ENCODE measurements at regions not wholly inside any gene's neighbourhood (a gene's known extent, or its start where the extent isn't known, plus 50 kb on each side); places are given as distances from the start of the nearest gene placed in this dataset.
"Not testable (repeated sequence)": the region's sequence is repeated elsewhere in the genome, so short reads cannot be mapped to it uniquely, and the experiment has no call there.

DNA sequence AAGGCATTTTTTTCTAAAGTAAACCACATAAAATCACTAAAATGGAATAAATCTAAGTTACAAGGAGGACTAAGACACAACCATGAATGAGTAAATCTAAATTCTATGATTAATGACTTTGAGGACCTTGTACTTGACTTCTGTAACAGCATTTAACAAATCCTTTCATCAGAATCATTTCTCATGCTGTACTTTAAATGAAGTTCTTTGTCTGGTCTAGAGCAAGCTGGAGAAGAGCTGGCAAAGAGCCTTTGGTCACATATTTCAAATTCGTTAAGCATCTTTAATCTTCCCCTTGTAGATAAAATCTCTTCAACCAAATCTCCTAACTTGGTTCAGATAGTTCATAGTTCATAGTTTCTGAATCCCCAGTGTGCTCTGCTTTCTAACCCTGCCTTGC, 405.4 kb downstream of the PTPRC start:
- no peak for DNase-seq (ENCODE audit: low read depth in 2 of 2)

DNA sequence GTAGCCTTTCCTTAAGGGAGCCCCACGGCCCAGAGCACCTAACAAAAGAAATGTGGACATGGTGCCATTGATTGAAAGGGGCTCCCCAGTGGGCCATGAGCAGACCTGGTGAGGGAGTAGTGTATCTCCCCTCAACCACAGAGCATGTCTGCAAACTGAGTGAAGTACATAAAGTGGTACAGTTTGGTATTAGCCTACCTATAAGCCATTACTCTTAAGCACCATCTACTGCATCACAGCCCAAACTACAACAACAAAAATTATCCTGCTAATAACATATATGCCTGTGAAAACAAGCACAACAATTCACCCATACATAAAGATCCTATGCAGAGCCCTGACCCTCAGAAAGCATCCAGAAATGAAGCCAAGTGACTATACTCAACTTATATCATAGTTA, 407.8 kb downstream of the PTPRC start:
- no peak for DNase-seq (ENCODE audit: low read depth in 2 of 2)

DNA sequence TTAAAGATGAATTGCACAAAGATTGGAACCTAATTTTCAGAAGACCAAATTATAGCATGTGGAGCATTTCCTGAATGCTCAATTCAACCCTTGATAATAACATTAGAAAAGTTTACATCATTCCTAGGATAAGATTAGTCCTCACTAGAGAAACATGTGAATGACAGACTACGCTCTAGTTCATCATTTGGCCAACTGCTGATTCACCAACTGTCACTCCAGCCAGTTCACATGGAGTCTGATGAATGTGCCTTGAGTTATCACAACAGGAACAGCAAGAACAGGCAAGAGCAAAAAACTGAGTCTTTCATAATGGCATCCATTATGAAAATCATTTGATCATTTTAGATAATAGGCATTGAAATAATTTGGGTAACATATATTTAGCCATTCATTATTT, 415.9 kb downstream of the PTPRC start:
- DNase-seq (ENCODE audit: low read depth in 2 of 2) = no peak

DNA sequence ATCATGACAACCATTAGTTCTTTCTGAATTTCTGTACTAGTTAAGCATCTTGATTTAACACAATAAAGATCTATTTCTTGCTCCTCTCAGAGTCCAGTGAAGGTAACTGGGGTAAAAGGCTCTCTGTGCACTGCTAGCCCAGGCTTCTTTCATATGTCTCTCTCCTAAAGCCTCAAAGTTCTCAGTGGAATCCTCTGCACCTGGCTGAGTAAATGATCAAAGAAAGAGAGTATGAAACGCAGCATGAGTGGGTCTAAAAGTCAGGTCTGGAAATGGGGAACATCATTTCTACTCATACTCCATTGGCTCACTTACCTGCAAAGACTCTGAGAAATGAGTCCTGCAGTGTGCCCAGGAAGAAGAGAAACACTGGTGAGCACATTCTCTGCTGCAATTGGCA, 418.5 kb downstream of the PTPRC start:
- no peak for DNase-seq (ENCODE audit: low read depth in 2 of 2)

DNA sequence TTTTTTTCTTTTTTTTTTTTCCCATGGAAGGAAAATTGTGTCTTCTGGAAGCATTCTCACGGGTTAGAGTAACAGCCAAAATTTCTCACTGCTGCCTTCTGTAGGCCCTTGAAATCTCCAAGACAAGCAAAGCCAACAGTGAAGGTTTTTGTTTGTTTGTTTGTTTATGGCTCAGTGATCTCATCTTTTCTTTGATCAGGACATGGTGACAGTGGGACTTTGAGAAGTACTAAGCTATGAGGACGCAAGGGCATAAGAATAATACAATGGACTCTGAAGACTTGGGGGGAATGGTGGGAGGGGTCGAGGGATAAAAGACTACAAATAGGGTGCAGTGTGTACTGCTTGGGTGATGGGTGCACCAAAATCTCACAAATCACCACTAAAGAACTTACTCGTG, 419.4 kb downstream of the PTPRC start:
- DNase-seq (ENCODE audit: low read depth in 2 of 2) = no peak

DNA sequence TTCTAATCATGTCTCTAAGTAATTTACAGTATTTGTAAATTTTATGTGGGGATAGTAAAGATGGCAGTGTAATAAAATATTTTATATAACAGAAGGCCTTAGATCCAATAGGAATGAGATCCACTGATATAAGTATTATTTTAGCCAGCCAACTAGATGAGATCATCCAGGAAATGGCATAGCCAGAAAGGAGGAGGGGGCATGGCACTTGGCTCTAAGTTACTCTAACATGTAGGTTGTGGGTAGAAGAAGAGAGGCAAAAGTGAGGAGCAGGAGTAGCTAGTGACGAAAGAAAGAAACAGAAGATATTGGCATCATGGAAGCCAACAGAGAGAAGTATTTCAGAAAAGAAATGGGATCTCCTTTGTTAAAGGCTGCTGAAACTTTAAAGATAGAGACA, 426.1 kb downstream of the PTPRC start:
- no peak for DNase-seq (ENCODE audit: low read depth in 2 of 2)

DNA sequence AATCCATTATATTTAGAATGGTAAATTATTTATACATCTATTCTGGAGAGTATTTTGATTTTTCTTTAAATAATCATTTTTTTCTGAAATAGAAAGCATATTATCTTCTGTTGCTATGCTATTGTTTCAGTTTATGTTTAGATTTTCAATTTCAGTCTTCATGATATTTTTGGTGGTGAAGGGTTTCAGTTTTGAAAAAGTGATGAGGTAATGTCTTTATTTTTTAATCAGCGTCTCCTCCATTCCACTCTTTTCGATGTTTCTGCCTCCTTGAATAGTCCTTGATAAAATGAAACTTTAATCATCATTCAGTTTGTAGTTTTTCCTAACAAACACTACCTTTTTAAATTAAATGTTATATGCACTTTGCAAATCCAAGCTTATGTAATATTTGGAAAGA, 428.6 kb downstream of the PTPRC start:
- DNase-seq (ENCODE audit: low read depth in 2 of 2) = no peak

DNA sequence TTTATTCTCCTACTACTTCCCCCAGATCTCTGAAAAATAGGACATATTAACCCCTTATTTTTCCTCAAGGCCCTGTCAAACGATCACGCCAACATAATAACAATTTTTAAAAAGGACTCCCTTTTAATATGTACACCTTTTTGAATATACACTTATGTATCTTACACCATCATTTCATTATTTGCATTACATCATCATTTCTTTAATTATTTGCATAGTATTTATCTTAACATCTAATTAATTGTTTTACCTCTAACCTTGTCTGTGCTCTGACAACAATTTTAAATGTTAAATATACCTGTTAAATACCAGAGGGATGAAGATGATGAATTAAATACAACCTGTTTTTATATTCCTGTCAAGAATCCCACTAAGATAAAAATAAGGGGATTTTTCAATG, 432.2 kb downstream of the PTPRC start:
- DNase-seq (ENCODE audit: low read depth in 2 of 2) = no peak

DNA sequence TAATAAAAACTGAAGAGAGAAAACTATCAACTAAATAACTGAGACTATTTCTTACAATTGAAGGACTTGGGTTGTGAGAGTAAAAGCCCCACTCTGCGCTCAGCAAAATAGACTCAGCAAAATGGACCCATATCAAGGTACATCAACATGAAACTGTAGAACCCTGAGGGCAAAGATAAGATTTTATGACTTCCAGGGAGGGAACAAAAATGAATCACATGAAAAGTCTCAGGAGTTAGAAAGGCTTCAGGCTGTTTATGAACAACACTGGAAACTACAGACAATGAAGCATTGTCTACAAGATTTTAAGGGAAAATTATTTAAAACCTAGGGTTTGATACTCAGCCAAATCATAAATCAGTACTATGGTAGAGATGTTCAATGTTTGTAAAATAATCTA, 434.3 kb downstream of the PTPRC start:
- no peak for DNase-seq (ENCODE audit: low read depth in 2 of 2)

DNA sequence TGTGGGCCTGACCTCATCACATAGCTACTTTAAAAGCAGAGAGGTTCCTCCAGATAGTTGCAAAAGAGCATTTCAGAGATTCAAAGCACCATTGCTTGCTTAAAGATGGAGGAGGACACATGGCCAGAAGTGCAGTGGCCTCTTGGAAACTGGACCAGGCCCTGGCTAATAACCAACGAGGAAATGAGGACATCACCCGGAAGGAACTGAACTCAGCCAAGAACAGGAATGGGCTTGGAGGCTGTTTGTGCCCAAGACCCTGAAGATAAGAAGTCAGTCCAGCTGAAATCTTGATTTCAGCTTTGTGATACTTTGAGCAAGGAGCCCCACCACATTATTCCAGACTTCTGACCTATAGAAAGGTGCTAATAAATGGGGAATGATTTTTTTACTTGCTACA, 437.0 kb downstream of the PTPRC start:
- no peak for DNase-seq (ENCODE audit: low read depth in 2 of 2)

DNA sequence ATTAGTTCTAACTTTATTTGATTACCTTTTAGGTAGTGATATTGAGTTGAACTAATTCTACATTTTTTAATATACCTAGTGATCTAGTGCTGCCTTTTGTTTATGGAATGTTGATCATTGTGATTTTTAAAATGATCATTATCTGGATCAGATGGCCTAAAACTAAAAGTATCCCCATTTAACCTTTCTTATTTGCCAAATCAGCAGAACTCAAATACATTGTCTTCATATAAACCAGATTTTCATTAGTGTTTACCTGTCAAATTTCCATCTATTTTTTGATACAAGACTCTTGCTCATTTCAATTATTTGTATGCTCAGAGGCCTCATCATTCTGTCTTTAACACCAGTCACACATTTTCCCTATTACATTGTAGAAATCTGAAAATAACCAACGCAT, 441.2 kb downstream of the PTPRC start:
- DNase-seq (ENCODE audit: low read depth in 2 of 2) = no peak

DNA sequence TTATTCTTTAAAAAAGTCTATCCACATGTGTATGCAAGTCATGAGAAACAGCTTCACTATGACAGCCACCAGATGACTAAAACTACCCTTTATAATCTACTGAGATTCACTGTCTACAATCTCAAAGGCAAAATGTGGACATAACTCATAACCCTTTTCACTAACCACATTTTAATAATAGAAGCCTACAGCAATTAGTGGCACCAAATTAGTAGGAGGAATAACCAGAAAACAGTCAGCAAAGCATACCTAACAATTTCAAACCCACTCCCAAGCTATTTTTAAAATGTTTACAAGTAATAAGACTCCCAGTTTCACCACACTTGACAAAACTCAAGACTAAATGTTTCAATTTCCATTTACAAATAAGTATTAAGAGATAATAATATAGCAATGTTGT, 442.9 kb downstream of the PTPRC start:
- no peak for DNase-seq (ENCODE audit: low read depth in 2 of 2)

DNA sequence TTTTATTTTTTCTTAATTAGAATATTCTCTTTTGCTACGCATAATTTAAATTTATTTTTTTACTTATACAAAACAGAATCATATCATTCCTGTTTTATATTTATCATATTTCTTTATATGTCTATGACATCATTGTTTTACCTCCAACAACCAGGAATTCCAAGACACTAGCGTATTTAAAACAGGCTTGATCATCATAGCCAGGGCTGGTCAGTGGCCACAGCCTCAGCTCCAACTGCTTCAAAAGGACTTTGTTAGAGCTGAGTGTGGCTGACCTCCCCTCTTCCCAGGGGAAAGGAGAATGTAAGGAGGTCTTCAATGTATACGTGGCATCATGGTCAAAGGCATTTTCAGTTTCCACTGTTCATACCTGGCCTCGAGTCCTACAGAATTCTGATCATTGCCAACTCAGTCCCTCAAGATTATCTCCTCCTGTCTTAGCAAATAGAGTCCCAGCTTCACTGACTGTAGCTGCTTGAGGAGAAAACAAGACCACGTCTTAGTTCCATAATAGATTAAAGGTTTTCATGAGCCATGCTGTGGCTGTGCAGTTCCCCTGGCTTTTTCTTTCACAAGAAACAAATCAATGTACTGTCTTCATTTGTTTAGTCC, 444.0 kb downstream of the PTPRC start:
- DNase-seq (ENCODE audit: low read depth in 2 of 2) = no peak

DNA sequence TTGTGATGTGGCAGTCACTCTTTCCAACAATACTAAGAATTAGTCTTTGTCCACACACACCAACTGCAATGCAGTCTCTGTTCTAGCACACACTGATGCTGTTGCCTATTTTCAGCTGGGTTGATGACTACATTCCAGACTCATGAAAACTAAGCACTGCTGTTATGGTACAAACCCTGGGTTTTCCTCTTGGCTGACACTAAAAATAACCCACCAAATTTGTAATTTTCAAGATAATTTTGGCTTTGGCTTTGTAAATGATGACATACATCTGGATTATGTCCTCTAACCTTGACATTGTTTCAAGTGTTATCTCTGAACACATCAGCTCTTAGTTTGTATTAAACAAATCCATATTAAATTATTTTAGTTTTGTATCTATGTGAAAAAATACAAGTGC, 444.8 kb downstream of the PTPRC start:
- no peak for DNase-seq (ENCODE audit: low read depth in 2 of 2)

DNA sequence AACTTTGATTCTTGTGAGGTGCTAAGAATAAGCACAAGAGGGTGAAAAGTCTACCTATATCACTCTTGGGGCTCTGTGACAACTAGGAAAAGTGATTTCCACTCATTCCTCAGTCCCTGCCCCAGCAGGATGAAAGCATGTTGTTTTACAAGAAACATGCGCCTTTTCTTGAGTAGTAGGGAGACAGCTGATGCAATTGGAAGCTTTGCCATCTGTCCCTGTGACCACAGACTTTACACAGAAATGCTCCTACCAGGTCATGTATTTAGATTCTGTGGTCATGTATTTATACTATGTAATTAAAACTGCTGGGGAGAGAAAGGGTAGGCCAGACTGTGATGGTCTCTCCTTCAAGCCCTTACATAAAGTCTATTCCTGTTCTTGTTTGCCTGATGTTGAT, 445.5 kb downstream of the PTPRC start:
- DNase-seq (ENCODE audit: low read depth in 2 of 2) = no peak

DNA sequence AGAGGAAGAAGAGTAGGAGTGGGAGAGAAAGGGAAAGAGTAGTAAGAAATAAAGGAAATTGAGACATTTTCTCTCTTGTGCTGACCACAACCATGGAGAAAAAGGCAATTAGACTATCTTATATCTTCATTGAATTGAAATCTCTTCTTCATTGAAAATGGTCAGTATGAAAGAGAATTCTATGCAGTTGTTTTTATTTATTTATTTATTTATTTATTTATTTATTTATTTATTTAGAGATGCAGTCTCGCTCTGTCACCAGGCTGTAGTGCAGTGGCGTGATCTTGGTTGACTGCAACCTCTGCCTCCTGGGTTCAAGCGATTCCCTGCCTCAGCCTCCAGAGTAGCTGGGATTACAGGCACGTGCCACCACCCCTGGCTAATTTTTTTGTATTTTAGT, 447.1 kb downstream of the PTPRC start:
- no peak for DNase-seq (ENCODE audit: low read depth in 2 of 2)

DNA sequence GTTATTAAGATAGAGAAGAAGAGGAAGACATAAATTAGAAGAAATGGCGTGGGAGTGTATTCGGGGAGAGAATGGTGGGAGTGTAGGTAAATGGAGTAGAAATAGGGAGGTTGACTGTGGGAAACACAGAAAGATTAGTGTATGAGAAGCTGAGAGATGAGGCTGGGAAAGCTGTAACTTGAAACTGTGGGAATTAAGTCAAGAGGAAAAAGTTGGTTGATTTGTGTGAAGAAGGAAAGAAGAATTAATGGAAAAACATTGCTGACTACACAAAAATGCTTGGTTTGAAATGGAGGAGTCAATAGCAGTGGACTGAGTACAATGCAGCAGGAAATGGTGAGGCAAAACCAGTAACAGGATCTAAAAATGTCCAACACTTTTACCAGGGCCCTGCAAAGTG, 448.3 kb downstream of the PTPRC start:
- DNase-seq (ENCODE audit: low read depth in 2 of 2) = no peak

DNA sequence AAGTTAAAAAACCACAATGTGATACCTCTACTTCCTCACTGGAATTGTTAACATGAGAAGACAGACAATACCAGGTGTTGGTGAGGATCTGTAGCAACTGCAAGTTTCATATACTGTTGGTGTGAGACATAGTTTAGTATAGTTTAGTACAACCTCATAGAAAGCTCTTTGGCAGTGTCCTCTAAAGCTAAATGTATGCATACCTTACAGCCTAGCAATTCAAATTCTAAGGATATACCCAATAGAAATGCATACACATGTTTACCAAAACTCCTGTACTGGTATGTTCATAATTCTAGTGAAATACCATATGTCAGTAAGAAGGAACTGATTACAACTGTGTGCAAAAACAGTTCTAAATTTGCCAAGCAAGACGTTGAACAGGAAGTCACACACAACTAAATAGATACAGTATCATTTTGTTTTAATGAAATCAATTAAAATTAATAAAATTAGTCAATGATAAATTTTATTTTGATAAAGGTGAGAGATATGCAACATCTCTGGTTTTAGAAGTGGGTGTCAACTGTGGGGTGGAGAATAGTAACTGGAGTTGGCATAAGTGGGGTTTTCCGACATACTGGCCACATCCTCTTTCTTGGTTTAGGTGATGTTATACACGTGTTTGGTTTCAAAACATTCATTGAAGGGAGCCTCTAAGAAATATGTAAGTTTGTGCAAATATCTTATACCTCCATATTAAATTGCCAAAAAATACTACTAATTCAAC, 450.7 kb downstream of the PTPRC start:
- no peak for DNase-seq (ENCODE audit: low read depth in 2 of 2)

DNA sequence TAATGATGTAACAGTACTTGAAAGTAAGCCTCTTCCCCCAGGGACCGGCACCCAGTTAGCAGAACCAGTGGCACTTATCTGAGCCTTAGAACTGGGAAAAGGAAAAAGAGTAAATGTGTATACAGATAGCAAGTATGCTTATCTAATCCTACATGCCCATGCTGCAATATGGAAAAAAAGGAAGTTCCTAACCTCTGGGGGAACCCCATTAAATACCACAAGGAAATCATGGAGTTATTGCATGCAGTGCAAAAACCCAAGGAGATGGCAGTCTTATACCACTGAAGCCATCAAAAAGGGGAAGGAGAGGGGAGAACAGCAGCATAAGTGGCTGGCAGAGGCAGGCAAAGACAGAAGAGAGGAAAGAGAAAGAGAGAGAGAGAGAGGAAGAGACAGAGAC, 456.8 kb downstream of the PTPRC start:
- DNase-seq (ENCODE audit: low read depth in 2 of 2) = not testable (repeated sequence)

DNA sequence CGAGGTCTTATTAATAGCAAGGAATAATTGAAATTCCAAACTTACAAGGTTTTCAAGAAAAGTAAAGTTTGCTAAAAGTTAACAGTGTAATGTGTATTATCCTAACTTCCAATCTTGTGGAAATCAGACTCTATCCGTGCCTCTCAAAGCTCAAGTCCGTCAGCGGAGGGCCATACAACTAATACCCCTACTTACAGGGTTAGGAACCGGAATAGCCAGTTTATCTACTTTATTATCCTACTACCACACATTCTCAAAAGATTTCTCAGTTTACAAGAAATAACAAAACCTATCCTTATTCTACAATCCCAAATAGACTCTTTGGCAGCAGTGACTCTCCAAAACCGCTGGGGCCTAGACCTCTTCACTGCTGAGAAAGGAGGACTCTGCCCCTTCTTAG, 457.8 kb downstream of the PTPRC start:
- DNase-seq (ENCODE audit: low read depth in 2 of 2) = no peak

DNA sequence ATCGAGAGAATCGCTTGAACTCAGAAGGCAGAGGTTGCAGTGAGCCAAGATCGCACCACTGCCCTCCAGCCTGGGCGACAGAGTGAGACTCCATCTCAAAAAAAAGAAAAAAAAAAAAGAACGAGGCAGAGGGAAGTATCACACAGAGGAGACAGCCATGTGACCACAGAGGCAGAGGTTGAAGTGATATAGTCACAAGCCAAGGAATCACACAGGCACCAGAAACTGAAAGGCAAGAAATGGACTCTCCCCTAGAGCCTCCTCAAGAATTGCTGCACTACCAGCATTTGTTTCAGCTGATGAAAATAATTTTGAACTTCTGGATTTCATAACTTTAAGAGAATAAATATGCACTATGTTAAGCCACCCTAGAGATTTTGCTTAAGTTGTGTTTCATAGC, 459.6 kb downstream of the PTPRC start:
- DNase-seq (ENCODE audit: low read depth in 2 of 2) = no peak

DNA sequence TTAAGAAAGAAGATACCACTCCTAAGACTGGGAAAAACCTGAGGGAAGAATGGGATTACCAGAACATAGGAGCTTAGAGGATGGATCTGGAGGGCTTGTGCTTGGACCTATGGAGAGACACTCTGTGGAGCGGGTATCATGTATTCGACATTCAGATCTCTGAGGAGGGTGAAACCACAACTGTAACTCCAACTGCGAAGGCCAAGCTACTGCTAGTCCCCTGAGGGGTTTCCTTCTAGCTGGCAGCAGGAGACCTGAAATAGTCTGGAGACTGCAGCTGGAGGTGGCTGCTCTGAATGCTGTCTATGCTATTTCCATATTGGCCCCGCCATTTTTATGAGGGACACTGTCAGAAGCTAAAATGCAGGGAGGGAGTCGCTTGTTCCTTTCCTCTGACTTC, 462.3 kb downstream of the PTPRC start:
- DNase-seq (ENCODE audit: low read depth in 2 of 2) = no peak

DNA sequence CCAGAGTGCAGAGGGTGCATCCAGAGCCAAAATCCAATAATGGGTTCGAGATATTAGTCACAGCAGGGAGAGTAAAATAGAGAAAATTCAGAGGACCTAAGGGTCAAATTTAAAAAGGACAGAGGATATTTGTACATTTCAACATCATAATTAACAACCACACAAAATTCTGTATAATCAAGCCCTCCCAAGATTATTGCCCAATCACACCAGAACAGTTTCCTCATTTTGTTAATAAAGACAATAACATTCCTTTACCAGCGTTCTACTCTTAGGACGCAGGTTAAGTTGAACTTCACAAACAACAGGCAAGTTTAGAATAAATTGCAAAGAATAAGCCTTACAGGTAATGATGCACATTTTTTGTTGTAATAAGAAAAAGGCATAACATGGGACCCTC, 462.8 kb downstream of the PTPRC start:
- DNase-seq (ENCODE audit: low read depth in 2 of 2) = no peak

DNA sequence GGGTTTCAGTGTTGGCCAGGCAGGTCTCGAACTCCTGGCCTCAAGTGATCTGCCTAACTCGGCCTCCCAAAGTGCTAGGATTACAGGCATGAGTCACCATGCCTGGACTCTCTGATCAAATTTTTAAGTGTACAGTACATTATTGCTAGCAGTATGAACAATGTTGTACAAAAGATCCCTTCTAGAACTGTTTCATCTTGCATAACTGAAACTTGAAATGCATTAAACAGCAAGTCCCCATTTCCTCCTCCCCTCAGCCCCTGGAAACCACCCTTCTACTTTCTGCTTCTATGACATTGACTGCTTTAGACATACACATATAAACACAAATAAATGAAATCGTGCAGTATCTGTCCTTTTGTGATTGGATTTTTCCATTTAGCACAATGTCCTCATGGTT, 463.4 kb downstream of the PTPRC start:
- DNase-seq (ENCODE audit: low read depth in 2 of 2) = no peak

Measured in activated CD4-positive, alpha-beta T cell treated with anti-CD3 and anti-CD28 coated beads for 24 hours (primary cell).